Ovary (tissue), 7 donors: ENCODE measurements at regions not wholly inside any gene's neighbourhood (a gene's known extent, or its start where the extent isn't known, plus 50 kb on each side); places are given as distances from the start of the nearest gene placed in this dataset.

Source experiments
- DNase-seq, 5 donors: peaks; one replicate each; pipeline ENCODE4 v3.0.0-alpha.2; 2019 to 2020
- H3K27ac ChIP-seq, 2 donors: fragments of 200-600 bp; one replicate each; pipeline versions ENCODE4 v1.5.1 to v1.8.0; 2019 to 2022
- H3K27me3 ChIP-seq: fragments of 200-600 bp; one replicate; pipeline ENCODE4 v1.8.0; 2022
- H3K36me3 ChIP-seq: fragments of 200-600 bp; sonication (generic); one replicate; pipeline ENCODE4 v1.5.1; 2019
- H3K4me1 ChIP-seq: one replicate; pipeline ENCODE4 v1.8.1; 2013; ENCODE audit warnings: mild to moderate bottlenecking, moderate library complexity; ENCODE audit not compliant: insufficient read depth
- H3K4me3 ChIP-seq: fragments of 200-600 bp; sonication (generic); one replicate; pipeline ENCODE4 v1.5.1; 2017
- H3K9me3 ChIP-seq, 2 donors: fragments of 200-600 bp in 1 of 2; sonication (generic) in 1 of 2; one replicate each; pipeline versions ENCODE4 v1.5.1 to v1.8.1; 2013 to 2019; ENCODE audit warnings: mild to moderate bottlenecking in 1 of 2, moderate library complexity in 1 of 2
- EP300 ChIP-seq: sonication (generic); formaldehyde crosslinking; IDR thresholded peaks from one replicate; pipeline ENCODE4 v1.6.1; 2017; ENCODE audit warnings: antibody characterized with exemption
- POLR2A ChIP-seq: fragments of 450-650 bp; IDR thresholded peaks from one replicate; pipeline ENCODE4 v1.6.1; 2017; ENCODE audit warnings: antibody characterized with exemption, mild to moderate bottlenecking, moderate library complexity
- WGBS, 3 donors: extraction: QIAGEN DNeasy Blood & Tissue Kit in 1 of 3; methylation state at CpG; one replicate each; pipeline versions ENCODE4 v1.1.5 to v1.1.7; 2013 to 2017; 5-methylcytosine and 5-hydroxymethylcytosine counted together
- intact Hi-C, 4 donors: fragments of 100-400 bp; cut with DNase I; formaldehyde crosslinking; loops; one replicate each; pipeline versions ENCODE4 v1.11.0 to v1.15.1; 2022 to 2023
- TF ChIP-seq, protein P1 (sequence below), 3 donors: fragments of 450-650 bp in 2 of 3; fragments of 200-600 bp in 1 of 3; IDR thresholded peaks; one replicate each; pipeline versions ENCODE4 v1.5.1 to v1.8.0; 2016 to 2022; ENCODE audit warnings: antibody characterized with exemption in 3 of 3, mild to moderate bottlenecking in 1 of 3
- donor health status: DM: no; HTN: no; CAD: no; lungs with moderate emphysema.
- donor health status: DM: no; HTN: no; CAD: no.
- donor health status: Bipolar disorder and iron deficiency.
- donor health status: DM: no; HTN: no; CAD: no.
- donor health status: DM: yes; HTN: yes; CAD: no.

DNA sequence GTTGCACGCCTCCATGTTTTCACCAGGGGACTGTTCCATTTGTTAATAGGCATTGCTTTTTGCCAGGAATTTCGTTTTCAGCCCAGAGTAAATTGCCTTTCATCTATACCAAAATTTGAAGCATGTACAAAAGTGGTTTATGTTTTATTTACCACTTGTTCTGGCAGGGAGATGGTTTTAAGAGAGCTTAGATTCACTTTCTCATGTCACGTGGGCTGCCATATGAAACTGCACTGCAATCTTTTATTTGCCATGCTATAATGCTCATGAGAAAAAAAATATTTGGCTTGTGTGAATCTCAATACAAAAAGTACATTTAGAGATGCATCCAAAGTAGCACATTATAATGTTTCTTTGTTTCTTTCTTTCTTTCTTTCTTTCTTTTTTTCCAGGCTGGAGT is 284.1 kb upstream of the GRIA1 start:
- H3K27ac ChIP-seq: no peak overlapping the region

DNA sequence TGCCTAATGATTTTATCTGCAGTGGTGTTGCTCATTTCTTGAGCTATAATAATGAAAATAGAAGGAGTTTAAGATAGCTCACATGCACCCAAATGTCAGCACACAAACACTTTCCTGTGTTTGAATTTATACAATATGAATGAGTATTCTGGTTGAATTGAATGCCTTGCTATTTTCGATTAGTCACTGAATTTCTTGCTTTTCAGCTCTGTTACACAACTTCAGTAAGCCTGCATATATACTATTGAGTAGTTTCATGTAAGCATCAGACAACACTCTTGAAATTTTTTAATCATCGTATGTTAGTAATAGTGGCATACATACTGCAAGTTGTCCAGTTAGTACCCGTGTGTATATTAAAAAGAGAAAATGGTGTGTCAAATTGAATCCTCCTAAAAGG is 281.5 kb upstream of the GRIA1 start:
- Histone ChIP-seq H3K4me1 (no peaks in the 10 kb centered on the region), H3K4me3 (no peak overlapping the region), H3K36me3 (no peaks in the 10 kb centered on the region), H3K27me3 (no peaks in the 10 kb centered on the region), H3K9me3 (no peaks in the 10 kb centered on the region), H3K27ac (no peak overlapping the region)
- DNase-seq: no peak
- intact Hi-C loops: no loop called here
- WGBS, 3 donors: 84 to 87% (median 85%) methylated on average over 3 of the region's 3 CpGs
- TF ChIP-seq EP300: no peak
- TF ChIP-seq POLR2A: no peak
- TF ChIP-seq, protein P1, sequence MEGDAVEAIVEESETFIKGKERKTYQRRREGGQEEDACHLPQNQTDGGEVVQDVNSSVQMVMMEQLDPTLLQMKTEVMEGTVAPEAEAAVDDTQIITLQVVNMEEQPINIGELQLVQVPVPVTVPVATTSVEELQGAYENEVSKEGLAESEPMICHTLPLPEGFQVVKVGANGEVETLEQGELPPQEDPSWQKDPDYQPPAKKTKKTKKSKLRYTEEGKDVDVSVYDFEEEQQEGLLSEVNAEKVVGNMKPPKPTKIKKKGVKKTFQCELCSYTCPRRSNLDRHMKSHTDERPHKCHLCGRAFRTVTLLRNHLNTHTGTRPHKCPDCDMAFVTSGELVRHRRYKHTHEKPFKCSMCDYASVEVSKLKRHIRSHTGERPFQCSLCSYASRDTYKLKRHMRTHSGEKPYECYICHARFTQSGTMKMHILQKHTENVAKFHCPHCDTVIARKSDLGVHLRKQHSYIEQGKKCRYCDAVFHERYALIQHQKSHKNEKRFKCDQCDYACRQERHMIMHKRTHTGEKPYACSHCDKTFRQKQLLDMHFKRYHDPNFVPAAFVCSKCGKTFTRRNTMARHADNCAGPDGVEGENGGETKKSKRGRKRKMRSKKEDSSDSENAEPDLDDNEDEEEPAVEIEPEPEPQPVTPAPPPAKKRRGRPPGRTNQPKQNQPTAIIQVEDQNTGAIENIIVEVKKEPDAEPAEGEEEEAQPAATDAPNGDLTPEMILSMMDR (IDR thresholded peaks at IDR 0.05): no peak

More for the DNA sequence above, 284.1 kb upstream of the GRIA1 start:
- TF ChIP-seq, protein P1 (IDR thresholded peaks at IDR 0.05): no peak
- TF ChIP-seq EP300 (no peak), POLR2A (no peak)
- H3K27me3 ChIP-seq: no peaks in the 10 kb centered on the region
- intact Hi-C loops: no loop called here
- no peak overlapping the region for H3K4me3 ChIP-seq
- no peak for DNase-seq
- 56 to 69% (median 63%) methylated on average over 3 of the region's 3 CpGs for WGBS, 3 donors
- no peaks in the 10 kb centered on the region for H3K36me3 ChIP-seq
- H3K9me3 ChIP-seq: no peaks in the 10 kb centered on the region
- H3K4me1 ChIP-seq: no peaks in the 10 kb centered on the region

DNA sequence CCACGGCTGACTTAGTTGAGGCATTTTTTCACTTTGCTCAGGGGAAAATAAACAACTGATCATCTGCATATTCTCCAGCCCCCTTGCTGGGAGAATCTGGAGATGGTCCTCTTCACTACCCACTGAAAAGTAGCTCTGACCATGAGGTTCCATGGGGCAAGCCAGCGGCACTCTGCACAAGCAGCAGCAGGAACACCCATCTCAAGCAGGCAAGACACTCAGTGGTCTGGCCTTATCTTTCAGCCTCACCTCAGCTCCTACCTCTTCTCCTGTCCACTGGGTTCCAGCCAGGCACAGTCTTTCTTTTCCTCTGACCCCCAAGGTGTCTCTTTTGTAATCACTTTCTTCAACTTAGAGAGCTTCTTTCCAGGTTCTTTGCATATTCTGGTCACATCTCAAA is 280.8 kb upstream of the GRIA1 start:
- Histone ChIP-seq H3K9me3 (no peaks in the 10 kb centered on the region), H3K4me3 (no peak overlapping the region), H3K4me1 (no peaks in the 10 kb centered on the region), H3K27me3 (no peaks in the 10 kb centered on the region), H3K36me3 (no peaks in the 10 kb centered on the region), H3K27ac (no peak overlapping the region)
- intact Hi-C loops: no loop called here
- DNase-seq: no peak
- TF ChIP-seq, protein P1 (IDR thresholded peaks at IDR 0.05): no peak
- TF ChIP-seq POLR2A (no peak), EP300 (no peak)
- WGBS, 3 donors: 74 to 81% (median 77%) methylated on average over 2 of the region's 2 CpGs

DNA sequence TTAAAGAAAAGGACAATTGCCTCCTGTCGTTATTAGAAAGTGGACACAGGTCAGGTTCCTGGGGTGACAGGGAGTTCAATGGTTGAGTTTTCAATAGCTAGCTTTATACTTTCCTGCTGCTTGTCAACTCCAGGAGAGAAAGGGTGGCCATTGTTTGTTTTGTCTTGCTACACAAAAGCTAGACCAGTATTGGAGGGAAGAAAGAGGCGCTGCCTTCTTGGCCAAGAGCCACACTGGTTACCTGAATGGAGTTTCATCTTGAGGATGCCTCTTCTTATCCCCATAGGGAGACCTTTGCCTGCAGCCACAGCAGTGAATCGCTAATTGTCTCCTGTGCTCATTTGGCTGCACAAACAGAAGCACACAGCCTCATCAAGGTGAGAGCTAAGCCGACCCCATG is 279.4 kb upstream of the GRIA1 start:
- no peaks in the 10 kb centered on the region for H3K9me3 ChIP-seq
- H3K4me1 ChIP-seq: no peaks in the 10 kb centered on the region
- intact Hi-C loops: no loop called here
- no peaks in the 10 kb centered on the region for H3K36me3 ChIP-seq
- 50 to 61% (median 61%) methylated on average over 4 of the region's 4 CpGs for WGBS, 3 donors
- H3K27me3 ChIP-seq: no peaks in the 10 kb centered on the region
- H3K27ac ChIP-seq: no peak overlapping the region
- no peak overlapping the region for H3K4me3 ChIP-seq
- TF ChIP-seq EP300 (no peak), POLR2A (no peak)
- TF ChIP-seq, protein P1 (IDR thresholded peaks at IDR 0.05): no peak
- DNase-seq: no peak

DNA sequence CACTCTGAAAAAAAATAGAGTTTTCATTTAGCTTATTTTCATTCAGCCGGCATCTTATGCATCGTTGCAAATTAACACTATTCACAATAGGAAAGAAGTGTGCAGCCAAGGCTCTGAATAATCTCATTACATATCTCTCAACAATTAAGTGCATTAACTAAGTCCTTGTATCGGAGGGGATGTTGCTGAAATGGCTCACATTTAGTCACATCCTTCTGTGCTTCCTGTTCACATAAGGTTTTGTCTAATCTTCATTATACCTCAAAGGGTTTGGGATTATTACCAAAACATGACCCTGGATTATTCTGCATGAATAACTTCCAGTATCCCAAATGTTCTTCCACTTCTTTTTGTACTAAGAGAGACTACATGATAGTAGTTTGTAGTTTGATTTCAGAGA is 278.0 kb upstream of the GRIA1 start:
- no peak overlapping the region for H3K4me3 ChIP-seq
- WGBS, 3 donors: 71 to 86% (median 81%) methylated on average over 3 of the region's 3 CpGs
- no peaks in the 10 kb centered on the region for H3K4me1 ChIP-seq
- intact Hi-C loops: no loop called here
- no peak overlapping the region for H3K27ac ChIP-seq
- H3K36me3 ChIP-seq: no peaks in the 10 kb centered on the region
- no peaks in the 10 kb centered on the region for H3K27me3 ChIP-seq
- H3K9me3 ChIP-seq: no peaks in the 10 kb centered on the region
- DNase-seq: no peak
- no peak for TF ChIP-seq EP300
- TF ChIP-seq, protein P1 (IDR thresholded peaks at IDR 0.05): no peak
- TF ChIP-seq POLR2A: no peak
